GM23248 (cell line): ENCODE measurements at regions not wholly inside any gene's neighbourhood (a gene's known extent, or its start where the extent isn't known, plus 50 kb on each side); places are given as distances from the start of the nearest gene placed in this dataset.

Experiments used
- DNase-seq: peaks from one replicate; pipeline ENCODE4 v3.0.0-alpha.2; 2015
- H2AFZ ChIP-seq: fragments of 200-600 bp; sonication (generic); 2 replicates; pipeline ENCODE4 v1.6.1; 2016; ENCODE audit warnings: antibody characterized with exemption
- H3F3A ChIP-seq: fragments of 200-600 bp; sonication (generic); 2 replicates; pipeline ENCODE4 v1.6.1; 2016; ENCODE audit warnings: mild to moderate bottlenecking, antibody characterized with exemption, mixed run types; ENCODE audit not compliant: insufficient read depth
- H3K27ac ChIP-seq: fragments of 200-600 bp; sonication (generic); 2 replicates; pipeline ENCODE4 v1.5.1; 2016; ENCODE audit warnings: mild to moderate bottlenecking
- H3K27me3 ChIP-seq: fragments of 200-600 bp; sonication (generic); replicated peaks from 2 replicates; pipeline ENCODE4 v1.6.1; 2016; ENCODE audit warnings: mild to moderate bottlenecking; ENCODE audit not compliant: insufficient read depth
- H3K36me3 ChIP-seq: fragments of 200-600 bp; sonication (generic); 2 replicates; pipeline ENCODE4 v1.6.1; 2016; ENCODE audit warnings: low read depth, mild to moderate bottlenecking
- H3K4me1 ChIP-seq: fragments of 200-600 bp; sonication (generic); 2 replicates; pipeline ENCODE4 v1.6.1; 2016; ENCODE audit warnings: mild to moderate bottlenecking; ENCODE audit not compliant: insufficient read depth
- H3K4me2 ChIP-seq: fragments of 200-600 bp; sonication (generic); one replicate; pipeline ENCODE4 v1.6.1; 2016; ENCODE audit warnings: mild to moderate bottlenecking; ENCODE audit not compliant: unreplicated experiment
- H3K4me3 ChIP-seq: fragments of 200-600 bp; sonication (generic); 2 replicates; pipeline ENCODE4 v1.5.1; 2016; ENCODE audit warnings: mild to moderate bottlenecking
- H3K79me2 ChIP-seq: fragments of 200-600 bp; sonication (generic); 2 replicates; pipeline ENCODE4 v1.6.1; 2016; ENCODE audit warnings: mild to moderate bottlenecking; ENCODE audit not compliant: insufficient read depth
- H3K9ac ChIP-seq: fragments of 200-600 bp; sonication (generic); 2 replicates; pipeline ENCODE4 v1.6.1; 2016; ENCODE audit warnings: mild to moderate bottlenecking
- H3K9me2 ChIP-seq: fragments of 200-600 bp; sonication (generic); 2 replicates; pipeline ENCODE4 v1.6.1; 2016; ENCODE audit warnings: mixed run types, mild to moderate bottlenecking, moderate library complexity; ENCODE audit not compliant: insufficient read depth
- H3K9me3 ChIP-seq: fragments of 200-600 bp; sonication (generic); one replicate; pipeline ENCODE4 v1.6.1; 2017; ENCODE audit warnings: low read depth
- H4K20me1 ChIP-seq: fragments of 200-600 bp; sonication (generic); 2 replicates; pipeline ENCODE4 v1.6.0; 2016; ENCODE audit not compliant: insufficient read depth
- EZH2 ChIP-seq: fragments of 200-600 bp; sonication (generic); IDR thresholded peaks from 2 replicates; pipeline ENCODE4 v1.6.1; 2018; ENCODE audit warnings: antibody characterized with exemption, mild to moderate bottlenecking; ENCODE audit not compliant: insufficient read depth, poor library complexity, severe bottlenecking
- EZH2phosphoT487 ChIP-seq: fragments of 200-600 bp; sonication (generic); IDR thresholded peaks from 2 replicates; pipeline ENCODE4 v1.6.1; 2018; ENCODE audit warnings: antibody characterized with exemption, moderate library complexity, mild to moderate bottlenecking, low read depth; ENCODE audit not compliant: insufficient read depth
- WGBS, 2 experiments: methylation state at CpG; one replicate each; pipeline ENCODE4 v1.1.6; 2015 to 2017; ENCODE audit warnings: low lambda C conversion rate in 2 of 2, low coverage in 1 of 2; ENCODE audit errors: missing lambda C conversion rate in 2 of 2; 5-methylcytosine and 5-hydroxymethylcytosine counted together
- in situ Hi-C: fragments of 300-500 bp; cut with MboI; formaldehyde crosslinking; loops from 2 replicates; pipeline ENCODE4 v1.15.0; 2020

DNA sequence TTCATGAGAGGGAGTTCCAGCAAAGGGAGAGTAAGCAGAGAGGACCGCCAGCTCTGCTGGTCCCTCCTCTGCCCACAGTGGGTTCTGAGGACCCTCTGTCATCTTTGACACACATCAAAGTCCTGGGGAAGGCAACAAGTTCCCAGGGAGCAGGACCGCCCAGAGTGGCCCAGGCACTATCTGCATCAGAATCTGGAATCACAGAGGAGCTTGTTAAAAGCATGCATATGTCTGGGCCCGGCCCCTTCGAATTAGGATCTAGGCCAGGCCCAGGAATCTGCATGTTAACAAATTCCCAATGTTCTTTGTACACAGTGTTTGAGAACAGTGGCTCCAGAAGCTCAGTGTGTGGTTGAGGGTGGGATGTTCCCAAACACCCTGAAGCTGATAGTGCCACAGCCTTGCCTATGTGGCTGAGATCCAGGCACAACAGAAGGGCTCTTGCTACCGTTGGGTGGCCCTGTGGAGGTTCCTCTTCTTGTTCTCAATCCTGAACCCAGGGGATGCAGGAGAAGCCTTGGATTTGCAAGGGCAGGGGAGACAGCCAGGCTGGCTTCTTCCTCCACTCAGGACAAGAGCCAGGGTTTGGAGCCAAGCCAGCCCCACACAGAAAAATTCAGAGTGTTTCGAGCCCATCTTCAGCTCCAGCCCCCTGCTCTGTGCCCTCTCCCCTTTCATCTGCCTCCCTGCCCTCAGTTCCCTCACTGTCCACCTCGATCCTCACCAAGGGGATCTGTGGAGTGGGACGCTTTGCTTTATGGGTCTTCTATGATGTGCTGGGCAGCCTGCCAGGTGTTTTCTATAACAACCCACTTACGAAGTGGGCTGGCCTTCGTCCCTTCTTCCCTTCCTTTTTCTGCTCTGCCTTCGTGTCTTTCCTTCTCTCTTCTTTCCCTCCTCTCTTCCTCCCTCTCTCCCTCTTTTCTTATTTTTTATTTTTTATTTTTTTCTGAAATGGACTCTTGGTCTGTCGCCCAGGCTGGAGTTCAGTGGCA is 129.0 kb upstream of the TMPRSS2 start:
- no peak overlapping the region for H3K9ac ChIP-seq
- WGBS, 2 experiments, result 73 to 74% methylated on average over 12 of the region's 12 CpGs
- no peaks in the 10 kb centered on the region for H3K36me3 ChIP-seq
- DNase-seq, result no peak
- H3K79me2 ChIP-seq, result no peaks in the 10 kb centered on the region
- no peaks in the 10 kb centered on the region for H3K9me2 ChIP-seq
- H3K4me2 ChIP-seq, result no peak overlapping the region
- in situ Hi-C loops, result no loop called here
- TF ChIP-seq EZH2phosphoT487 (no peak), EZH2 (no peak)
- no peak overlapping the region for H2AFZ ChIP-seq
- H3K4me3 ChIP-seq, result no peak overlapping the region
- peaks cover 18% of the 10 kb centered on the region for H3F3A ChIP-seq
- peaks cover 24% of the 10 kb centered on the region for H3K4me1 ChIP-seq
- no peaks in the 10 kb centered on the region for H4K20me1 ChIP-seq
- H3K27ac ChIP-seq, result no peak overlapping the region
- H3K27me3 ChIP-seq, result no peaks in the 10 kb centered on the region
- H3K9me3 ChIP-seq, result no peaks in the 10 kb centered on the region

DNA sequence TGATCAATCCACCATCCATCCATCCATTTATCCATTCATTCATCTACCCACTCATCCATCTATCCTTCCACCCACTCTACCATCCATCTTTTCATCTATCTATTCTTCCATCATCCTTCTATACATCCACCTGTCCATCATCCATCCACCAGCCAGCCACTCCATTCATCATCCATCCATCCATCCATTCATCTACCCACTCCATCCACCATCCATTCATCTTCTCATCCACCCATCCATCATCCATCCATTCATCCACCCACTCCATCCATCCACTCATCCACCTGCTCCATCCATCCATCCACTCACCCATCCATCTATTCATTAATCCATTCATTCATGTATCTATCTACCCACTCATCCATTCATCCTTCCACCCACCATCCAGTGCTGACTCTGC is 127.9 kb upstream of the TMPRSS2 start:
- Histone ChIP-seq H3K27me3 (no peaks in the 10 kb centered on the region), H3K4me1 (peaks cover 25% of the 10 kb centered on the region), H3K79me2 (no peaks in the 10 kb centered on the region), H3K4me3 (no peak overlapping the region), H3F3A (peaks cover 15% of the 10 kb centered on the region), H2AFZ (no peak overlapping the region), H3K4me2 (no peak overlapping the region), H3K9me2 (no peaks in the 10 kb centered on the region), H3K9me3 (no peaks in the 10 kb centered on the region), H3K36me3 (no peaks in the 10 kb centered on the region), H4K20me1 (no peaks in the 10 kb centered on the region), H3K9ac (no peak overlapping the region), H3K27ac (no peak overlapping the region)
- TF ChIP-seq EZH2phosphoT487, result no peak
- no peak for DNase-seq
- in situ Hi-C loops, result no loop called here

DNA sequence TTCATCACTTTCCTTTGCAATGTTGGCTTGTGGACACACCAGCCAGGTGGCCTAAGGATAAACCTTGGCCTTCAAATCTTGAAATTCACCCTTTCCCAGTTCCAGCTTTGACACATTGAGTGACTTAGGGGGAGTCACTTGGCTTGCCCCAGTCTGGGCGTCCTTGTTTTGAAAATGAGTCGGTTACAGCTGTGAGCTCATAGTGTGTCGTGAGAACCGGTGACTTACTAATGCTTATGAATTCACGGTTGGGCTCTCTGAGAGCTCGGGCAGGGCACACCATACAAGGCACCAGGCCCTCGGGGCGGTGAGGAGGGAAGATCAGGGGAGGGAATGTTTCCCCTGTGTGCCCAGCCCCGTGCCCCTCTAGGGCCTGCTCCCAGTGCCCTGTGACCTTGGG is 126.9 kb upstream of the TMPRSS2 start:
- Histone ChIP-seq H2AFZ (no peak overlapping the region), H3K9me3 (no peaks in the 10 kb centered on the region), H3F3A (peaks cover 15% of the 10 kb centered on the region), H3K9me2 (no peaks in the 10 kb centered on the region), H3K79me2 (no peaks in the 10 kb centered on the region), H3K4me3 (no peak overlapping the region), H3K36me3 (no peaks in the 10 kb centered on the region), H3K4me2 (no peak overlapping the region), H4K20me1 (no peaks in the 10 kb centered on the region), H3K27ac (peak overlapping the region; percentile 43), H3K9ac (no peak overlapping the region; the same call in 1 of the 2 replicates), H3K4me1 (peaks cover 23% of the 10 kb centered on the region), H3K27me3 (no peaks in the 10 kb centered on the region)
- DNase-seq, result peak; percentile 93
- in situ Hi-C loops, result no loop called here
- WGBS, 2 experiments, result 21 to 23% methylated on average over 9 of the region's 9 CpGs
- TF ChIP-seq EZH2phosphoT487 (no peak), EZH2 (no peak)

DNA sequence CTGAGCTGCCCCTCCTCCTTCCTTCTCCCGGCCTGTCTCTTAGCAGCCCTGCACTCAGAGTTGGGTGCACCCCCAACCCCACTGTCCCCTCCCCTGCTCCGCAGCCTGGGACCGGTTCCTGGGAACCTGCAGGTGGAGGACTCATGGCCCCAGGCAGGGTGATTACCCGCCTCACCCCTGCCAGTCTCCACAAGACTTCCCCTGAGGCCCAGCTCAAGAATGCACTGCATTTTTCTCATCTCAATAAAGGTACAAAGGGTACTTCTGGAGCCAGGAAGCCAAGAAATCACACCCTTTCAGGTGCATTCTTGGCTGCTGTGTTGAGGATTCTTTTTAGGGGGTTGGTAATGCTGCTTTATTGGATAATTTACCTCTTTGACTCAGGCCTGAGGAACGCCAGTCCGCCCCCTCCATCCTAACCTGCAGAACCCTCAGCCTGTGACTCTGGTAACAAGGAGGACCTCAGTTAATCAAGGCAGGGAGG is 126.3 kb upstream of the TMPRSS2 start:
- H3K4me3 ChIP-seq, result no peak overlapping the region
- H3K9ac ChIP-seq, result no peak overlapping the region
- peak overlapping the region; percentile 43; the same call in 1 of the 2 replicates for H3K27ac ChIP-seq
- H3K27me3 ChIP-seq, result no peaks in the 10 kb centered on the region
- in situ Hi-C loops, result no loop called here
- peaks cover 21% of the 10 kb centered on the region for H3F3A ChIP-seq
- no peak for DNase-seq
- no peaks in the 10 kb centered on the region for H3K9me2 ChIP-seq
- H3K79me2 ChIP-seq, result no peaks in the 10 kb centered on the region
- no peaks in the 10 kb centered on the region for H4K20me1 ChIP-seq
- TF ChIP-seq EZH2 (no peak), EZH2phosphoT487 (no peak)
- H2AFZ ChIP-seq, result no peak overlapping the region
- 83 to 92% methylated on average over 6 of the region's 6 CpGs for WGBS, 2 experiments
- no peak overlapping the region for H3K4me2 ChIP-seq
- H3K4me1 ChIP-seq, result peaks cover 23% of the 10 kb centered on the region
- no peaks in the 10 kb centered on the region for H3K36me3 ChIP-seq
- no peaks in the 10 kb centered on the region for H3K9me3 ChIP-seq
